SIG-M5 treated with dmso at 0.1 percent for 504 hours (cell line): ENCODE measurements at regions not wholly inside any gene's neighbourhood (a gene's known extent, or its start where the extent isn't known, plus 50 kb on each side); places are given as distances from the start of the nearest gene placed in this dataset.

Source experiments
- DNase-seq: peaks from one replicate; lab custom pipeline; 2025; ENCODE audit not compliant: unreplicated experiment; lab: John Stamatoyannopoulos, UW

DNA sequence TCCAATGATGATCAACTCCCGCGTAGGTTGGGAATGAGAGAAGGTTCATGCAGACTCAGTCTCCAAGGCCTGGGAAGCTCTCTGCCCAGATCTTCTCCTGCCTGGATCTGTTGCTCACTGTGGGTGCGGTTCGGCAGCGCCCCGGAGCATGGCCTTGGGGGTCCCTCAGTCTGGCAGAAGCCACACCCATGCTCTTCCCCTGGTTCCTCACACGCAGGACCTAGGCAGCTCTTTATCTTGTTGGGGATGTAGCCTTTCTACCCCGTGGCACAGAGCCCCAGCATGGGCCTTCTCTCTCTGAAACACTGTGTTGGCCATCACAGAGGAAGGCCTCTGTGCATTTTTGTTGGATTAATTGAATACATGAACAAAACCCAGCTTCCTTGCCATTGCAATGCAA lies 1461.6 kb downstream of the BRD1 start:
- no peak for DNase-seq

DNA sequence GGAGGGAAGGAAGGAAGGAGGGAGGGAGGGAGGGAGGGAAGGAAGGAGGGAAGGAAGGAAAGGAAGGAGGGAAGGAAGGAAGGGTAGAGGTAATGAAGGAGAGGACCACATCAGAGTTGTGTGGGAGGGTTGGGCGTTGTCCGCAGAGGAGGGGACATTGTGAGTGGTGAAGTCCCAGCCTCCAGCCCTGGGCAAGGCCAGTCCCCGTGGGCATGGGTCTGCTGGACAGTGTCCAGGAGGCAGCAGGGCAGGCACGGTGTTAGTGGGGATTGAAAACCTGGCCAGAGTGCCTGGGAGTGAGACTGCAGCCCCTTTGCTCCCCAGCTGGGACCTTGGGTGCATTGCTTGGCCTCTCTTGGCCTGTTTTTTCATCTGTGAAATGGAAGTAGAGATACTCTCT lies 1462.3 kb downstream of the BRD1 start:
- DNase-seq = no peak

- no peak for DNase-seq
Measured at GRCh38 chr22:48362721-48363404, 1464.8 kb downstream of the BRD1 start.

DNA sequence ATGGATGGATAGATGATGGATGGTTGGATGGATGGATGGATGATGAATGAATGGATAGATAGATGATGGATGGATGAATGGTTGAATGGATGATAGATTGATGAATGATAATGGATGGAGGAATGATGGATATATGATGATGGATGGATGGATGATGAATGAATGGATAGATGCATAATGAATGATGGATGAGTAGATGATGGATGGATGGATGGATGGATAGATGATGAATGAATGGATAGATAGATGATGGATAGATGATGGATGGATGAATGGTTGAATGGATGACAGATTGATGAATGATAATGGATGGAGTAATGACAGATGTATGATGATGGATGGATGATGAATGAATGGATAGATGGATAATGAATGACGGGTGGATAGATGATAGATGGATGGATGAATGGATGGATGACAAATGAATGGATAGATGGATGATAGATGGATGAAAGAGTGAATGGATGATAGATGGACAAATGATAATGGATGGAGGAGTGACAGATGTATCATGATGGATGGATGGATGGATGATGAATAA lies 1466.5 kb downstream of the BRD1 start:
- DNase-seq = no peak

DNA sequence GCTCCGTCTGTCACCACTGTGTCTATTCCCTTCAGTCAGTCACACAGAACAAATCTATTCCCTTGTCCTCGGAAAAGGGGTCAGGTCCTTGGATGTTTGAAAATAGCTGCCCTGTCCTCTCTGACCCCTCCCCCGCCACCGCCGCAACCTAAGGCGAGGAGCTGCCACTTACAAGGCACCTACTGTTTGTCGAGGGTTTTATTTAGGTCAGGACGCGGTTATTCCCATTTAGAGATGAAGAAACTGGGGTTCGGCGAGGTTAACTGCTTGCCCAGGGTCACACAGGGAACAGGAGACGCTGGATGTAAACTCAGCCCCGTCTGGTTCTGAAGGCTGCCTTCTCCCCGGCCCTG lies 1468.1 kb downstream of the BRD1 start:
- no peak for DNase-seq

DNA sequence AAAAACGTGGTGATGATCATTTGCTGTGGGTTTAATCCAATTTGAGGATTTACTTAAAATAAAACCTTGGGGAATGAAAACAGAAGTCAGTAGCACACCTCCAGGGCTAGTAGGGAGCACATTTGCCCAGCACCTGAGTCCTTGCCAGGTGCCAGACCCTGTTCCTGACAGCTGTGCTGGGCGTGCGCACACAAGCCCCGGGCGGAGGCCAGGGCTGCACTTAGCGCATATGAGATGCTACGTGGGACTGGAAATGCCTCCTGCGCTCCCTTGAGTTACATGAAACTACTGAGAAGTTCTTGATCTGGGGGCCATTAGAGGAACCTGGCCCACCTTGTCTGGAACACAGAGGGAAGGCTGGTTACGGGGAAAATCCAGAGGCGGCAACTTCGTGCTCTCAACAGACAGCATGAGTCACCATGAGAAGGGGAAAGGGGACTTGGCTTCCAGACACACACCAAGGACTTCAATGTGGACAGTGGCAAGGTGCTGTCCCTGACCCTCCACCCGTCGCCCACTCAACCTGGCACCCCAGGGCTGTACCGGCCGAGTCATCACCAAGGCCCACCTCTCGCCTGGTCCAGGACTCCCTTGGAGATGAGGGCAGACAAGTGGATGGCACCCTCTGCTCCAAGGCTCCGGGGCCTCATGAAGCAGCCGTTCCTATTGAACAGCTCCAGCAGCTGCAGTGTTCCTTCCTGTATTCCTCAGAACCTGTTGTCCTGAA lies 1468.6 kb downstream of the BRD1 start:
- no peak for DNase-seq

GRCh38 chr22:48357961-48358360 lies 1469.7 kb downstream of the BRD1 start:
- DNase-seq = no peak

GRCh38 chr22:48357196-48357595 lies 1470.5 kb downstream of the BRD1 start:
- no peak for DNase-seq

- no peak for DNase-seq
Measured at GRCh38 chr22:48356731-48357130, 1470.9 kb downstream of the BRD1 start.

GRCh38 chr22:48354096-48354495 lies 1473.6 kb downstream of the BRD1 start:
- DNase-seq = no peak

- DNase-seq = no peak
Measured at GRCh38 chr22:48353116-48353947, 1474.3 kb downstream of the BRD1 start.

DNA sequence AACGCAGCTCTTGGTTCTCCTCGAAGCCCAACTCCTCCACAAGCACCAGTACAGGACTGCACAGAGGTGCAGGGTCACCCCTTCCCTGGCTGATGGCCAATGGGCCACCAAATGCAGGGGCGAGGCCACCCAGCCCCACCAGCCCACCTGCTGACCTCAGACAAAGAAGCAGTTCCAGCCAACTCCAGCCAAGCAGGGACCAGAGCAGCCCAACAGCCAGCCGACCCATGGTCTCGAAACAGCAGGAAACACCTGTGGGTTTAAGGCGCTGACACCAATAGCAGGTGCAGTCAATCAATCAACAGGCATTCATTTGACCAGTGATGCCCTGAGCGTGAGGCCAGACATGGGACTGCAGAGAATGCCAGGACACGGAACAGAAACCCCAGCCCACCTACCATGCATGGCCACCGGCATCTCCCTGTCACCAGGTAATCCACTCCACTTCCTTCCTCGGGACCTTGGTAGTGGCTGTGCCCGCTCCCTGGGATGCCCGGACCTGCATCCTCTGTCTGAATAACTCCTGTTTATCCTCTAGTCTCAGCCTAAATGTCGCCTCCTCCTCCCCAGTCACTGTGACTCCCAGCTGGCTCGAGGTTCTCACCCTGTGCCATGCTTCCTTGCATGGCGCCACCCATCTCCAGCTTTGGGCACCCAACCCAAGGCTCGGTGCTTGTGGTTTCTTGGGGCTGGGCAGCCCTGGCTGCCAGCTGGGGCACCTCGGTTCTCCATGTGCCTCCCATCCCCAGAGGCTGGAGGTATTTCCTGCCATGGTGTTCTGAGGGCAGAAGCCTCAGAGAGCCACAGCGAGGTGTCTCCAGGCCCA lies 1475.4 kb downstream of the BRD1 start:
- DNase-seq = no peak

- no peak for DNase-seq
Measured at GRCh38 chr22:48351376-48352085, 1476.1 kb downstream of the BRD1 start.

- no peak for DNase-seq
Measured at GRCh38 chr22:48350456-48350855, 1477.2 kb downstream of the BRD1 start.

DNA sequence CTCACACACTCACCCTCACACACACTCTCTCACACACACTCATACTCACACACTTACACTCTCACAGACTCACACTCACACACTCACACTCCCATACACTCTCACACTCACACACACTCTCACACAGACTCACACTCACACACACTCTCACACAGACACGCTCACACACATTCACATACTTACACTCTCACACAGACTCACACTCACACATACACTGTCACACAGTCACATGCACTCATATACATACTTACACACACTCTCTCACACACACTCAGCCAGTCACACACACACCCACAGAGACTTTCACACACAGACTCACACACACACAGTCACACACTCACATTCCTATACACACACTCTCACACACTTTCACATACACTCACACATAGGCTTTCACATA lies 1478.8 kb downstream of the BRD1 start:
- DNase-seq = no peak

DNA sequence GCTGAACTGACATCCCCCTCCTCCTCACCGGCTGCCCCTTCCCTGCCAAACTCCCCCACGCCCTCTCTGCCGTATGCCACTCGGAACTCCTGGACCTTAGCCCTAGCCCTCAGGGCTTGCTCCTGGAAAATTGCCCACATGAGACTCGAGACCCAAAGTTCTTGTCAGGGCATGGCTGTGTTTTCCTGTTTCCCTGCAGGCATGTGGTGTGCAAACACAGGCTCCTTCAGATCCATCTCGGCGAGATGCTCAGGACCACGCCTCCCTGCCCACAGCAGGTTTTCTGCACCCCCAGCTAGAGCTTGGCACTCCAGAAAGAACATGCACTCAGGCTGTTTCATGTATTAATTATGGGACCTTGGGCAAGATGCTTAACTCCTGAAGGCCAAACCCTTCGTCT lies 1480.4 kb downstream of the BRD1 start:
- no peak for DNase-seq

DNA sequence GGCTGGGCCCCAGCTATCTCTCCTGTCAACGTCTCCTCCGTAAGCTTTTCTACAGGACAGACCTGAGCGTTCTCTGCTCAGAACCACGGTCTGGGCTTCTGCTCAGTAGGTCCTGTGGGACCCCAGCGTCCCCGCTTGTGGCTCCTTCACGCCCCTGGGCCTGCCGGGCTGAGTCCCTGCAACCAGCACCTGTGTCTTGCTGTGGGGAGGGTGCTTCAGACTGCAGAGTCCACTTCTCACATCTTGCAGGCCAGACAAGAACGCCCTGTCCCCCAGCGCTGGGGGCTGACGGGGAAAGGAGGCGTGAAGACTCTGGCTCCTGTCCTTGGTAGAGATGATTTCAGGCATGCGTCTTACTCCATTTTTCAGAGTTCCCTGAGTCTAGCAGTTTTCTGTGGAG lies 1480.8 kb downstream of the BRD1 start:
- no peak for DNase-seq

DNA sequence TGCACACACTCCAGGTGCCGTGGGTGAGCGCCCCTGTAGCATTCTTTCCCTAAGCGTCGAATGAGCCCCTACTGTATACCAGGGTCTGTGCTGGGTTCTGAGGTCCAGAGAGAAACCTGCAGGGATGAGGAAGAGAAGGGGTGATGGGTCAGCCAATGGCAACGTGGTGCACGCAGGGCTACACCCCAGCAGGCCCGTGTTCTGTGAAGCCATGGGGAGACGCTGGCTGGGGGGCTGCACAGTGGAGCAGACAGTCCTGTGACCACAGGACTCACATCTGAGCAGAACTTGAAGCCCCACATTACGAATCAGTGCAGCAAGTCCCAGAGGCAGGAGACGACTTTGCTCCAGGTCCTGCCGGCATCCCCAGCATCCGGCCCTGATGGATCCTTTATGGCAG lies 1481.4 kb downstream of the BRD1 start:
- DNase-seq = no peak

DNA sequence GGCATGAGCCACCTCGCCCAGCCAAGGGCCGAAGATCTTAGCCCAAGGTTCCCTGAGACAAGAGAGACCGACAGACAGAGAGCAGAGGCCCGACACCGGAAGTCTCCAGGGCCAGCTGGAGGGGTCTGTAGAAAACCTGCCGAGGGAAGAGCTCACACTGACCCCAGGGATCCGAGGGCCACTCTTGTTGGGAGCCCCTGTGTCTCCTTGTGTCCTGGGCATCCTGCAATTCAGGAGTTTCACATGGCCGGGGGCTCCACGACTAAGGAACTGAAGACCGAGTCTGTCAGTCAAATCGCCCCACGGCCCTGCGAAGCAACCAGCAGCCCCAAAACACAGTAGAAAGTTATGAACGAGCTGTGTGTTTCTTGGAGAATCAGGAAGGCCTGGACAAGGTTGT lies 1482.0 kb downstream of the BRD1 start:
- no peak for DNase-seq

- no peak for DNase-seq
Measured at GRCh38 chr22:48343461-48343860, 1484.2 kb downstream of the BRD1 start.
